GM23248 (cell line): ENCODE measurements at regions not wholly inside any gene's neighbourhood (a gene's known extent, or its start where the extent isn't known, plus 50 kb on each side); places are given as distances from the start of the nearest gene placed in this dataset.

ENCODE experiments used
- EZH2 ChIP-seq: fragments of 200-600 bp; sonication (generic); IDR thresholded peaks from 2 replicates; pipeline ENCODE4 v1.6.1; 2018; ENCODE audit warnings: antibody characterized with exemption, mild to moderate bottlenecking; ENCODE audit not compliant: insufficient read depth, poor library complexity, severe bottlenecking
- EZH2phosphoT487 ChIP-seq: fragments of 200-600 bp; sonication (generic); IDR thresholded peaks from 2 replicates; pipeline ENCODE4 v1.6.1; 2018; ENCODE audit warnings: antibody characterized with exemption, moderate library complexity, mild to moderate bottlenecking, low read depth; ENCODE audit not compliant: insufficient read depth

- no peak for TF ChIP-seq EZH2phosphoT487
- TF ChIP-seq EZH2, result no peak
Observed at GRCh38 chr2:55776966-55777365, 83.3 kb upstream of the PNPT1 start.
